ENCODE measurements at regions not wholly inside any gene's neighbourhood (a gene's known extent, or its start where the extent isn't known, plus 50 kb on each side); places are given as distances from the start of the nearest gene placed in this dataset.

DNA sequence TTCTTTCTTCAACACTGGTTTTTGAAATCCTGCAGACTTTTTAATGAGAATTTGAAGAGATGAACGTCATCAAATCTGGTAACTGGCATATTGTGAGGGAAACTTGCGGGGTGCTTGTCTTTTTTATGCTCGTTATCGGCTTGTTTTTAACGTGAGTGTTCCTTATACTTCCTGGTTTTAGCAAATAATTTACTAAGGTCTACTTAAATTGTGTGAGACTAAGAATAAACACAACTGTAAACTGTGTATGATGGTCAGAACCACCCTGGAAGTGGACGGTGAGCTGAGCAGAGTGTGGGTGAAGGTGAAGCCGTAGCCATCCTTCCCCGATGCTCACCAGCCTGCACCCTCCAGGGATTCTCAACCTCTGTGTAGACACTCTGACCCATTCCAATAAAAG, 82.3 kb upstream of the CDC42EP3 start:
- TF ChIP-seq, protein P1, sequence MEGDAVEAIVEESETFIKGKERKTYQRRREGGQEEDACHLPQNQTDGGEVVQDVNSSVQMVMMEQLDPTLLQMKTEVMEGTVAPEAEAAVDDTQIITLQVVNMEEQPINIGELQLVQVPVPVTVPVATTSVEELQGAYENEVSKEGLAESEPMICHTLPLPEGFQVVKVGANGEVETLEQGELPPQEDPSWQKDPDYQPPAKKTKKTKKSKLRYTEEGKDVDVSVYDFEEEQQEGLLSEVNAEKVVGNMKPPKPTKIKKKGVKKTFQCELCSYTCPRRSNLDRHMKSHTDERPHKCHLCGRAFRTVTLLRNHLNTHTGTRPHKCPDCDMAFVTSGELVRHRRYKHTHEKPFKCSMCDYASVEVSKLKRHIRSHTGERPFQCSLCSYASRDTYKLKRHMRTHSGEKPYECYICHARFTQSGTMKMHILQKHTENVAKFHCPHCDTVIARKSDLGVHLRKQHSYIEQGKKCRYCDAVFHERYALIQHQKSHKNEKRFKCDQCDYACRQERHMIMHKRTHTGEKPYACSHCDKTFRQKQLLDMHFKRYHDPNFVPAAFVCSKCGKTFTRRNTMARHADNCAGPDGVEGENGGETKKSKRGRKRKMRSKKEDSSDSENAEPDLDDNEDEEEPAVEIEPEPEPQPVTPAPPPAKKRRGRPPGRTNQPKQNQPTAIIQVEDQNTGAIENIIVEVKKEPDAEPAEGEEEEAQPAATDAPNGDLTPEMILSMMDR (IDR thresholded peaks at IDR 0.05 in 8 of 11, conservative IDR thresholded peaks at IDR 0.05 in 3 of 11): no peak
- TF ChIP-seq POLR2AphosphoS5 (IDR thresholded peaks at IDR 0.05): no peak
